Neural progenitor cell (in vitro differentiated cells): ENCODE measurements at regions not wholly inside any gene's neighbourhood (a gene's known extent, or its start where the extent isn't known, plus 50 kb on each side); places are given as distances from the start of the nearest gene placed in this dataset.

ENCODE experiments used
- EZH2phosphoT487 ChIP-seq: fragments of 200-600 bp; sonication (generic); IDR thresholded peaks from 2 replicates; pipeline ENCODE4 v1.6.1; 2017; ENCODE audit warnings: antibody characterized with exemption
- TF ChIP-seq, protein P1 (sequence below): fragments of 200-600 bp; sonication (generic); IDR thresholded peaks from 2 replicates; pipeline ENCODE4 v1.5.1; 2017; ENCODE audit warnings: antibody characterized with exemption, mild to moderate bottlenecking

DNA sequence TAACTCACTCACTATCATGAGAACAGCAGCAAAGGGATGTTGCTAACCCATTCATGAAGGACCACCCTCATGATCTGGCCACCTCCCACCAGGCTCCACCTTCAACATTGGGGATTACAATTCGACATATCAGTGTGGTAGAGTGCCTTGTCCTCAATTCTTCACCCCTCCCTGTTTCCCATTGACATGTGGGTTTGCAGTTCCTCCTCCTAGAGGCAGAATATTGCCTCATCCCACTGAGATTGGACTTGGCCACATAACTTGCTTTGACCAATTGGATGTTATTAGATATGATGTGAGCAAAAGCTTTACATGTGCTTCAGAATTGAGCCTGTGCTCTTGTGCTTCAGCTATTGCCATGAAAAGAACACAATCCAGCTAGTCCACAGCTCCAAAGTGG, 217.0 kb upstream of the CXCR4 start:
- TF ChIP-seq, protein P1, sequence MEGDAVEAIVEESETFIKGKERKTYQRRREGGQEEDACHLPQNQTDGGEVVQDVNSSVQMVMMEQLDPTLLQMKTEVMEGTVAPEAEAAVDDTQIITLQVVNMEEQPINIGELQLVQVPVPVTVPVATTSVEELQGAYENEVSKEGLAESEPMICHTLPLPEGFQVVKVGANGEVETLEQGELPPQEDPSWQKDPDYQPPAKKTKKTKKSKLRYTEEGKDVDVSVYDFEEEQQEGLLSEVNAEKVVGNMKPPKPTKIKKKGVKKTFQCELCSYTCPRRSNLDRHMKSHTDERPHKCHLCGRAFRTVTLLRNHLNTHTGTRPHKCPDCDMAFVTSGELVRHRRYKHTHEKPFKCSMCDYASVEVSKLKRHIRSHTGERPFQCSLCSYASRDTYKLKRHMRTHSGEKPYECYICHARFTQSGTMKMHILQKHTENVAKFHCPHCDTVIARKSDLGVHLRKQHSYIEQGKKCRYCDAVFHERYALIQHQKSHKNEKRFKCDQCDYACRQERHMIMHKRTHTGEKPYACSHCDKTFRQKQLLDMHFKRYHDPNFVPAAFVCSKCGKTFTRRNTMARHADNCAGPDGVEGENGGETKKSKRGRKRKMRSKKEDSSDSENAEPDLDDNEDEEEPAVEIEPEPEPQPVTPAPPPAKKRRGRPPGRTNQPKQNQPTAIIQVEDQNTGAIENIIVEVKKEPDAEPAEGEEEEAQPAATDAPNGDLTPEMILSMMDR, result no peak
- no peak for TF ChIP-seq EZH2phosphoT487
